ENCODE measurements at regions not wholly inside any gene's neighbourhood (a gene's known extent, or its start where the extent isn't known, plus 50 kb on each side); places are given as distances from the start of the nearest gene placed in this dataset.

- DNase-seq, result no peak
- ATAC-seq (replicated peaks in 1 of 2), result no peak
- Mint-ChIP-seq H3K4me3 (no peak overlapping the region), H3K36me3 (ENCODE audit: insufficient read depth in 2 of 2) (no peaks in the 10 kb centered on the region), H3K9me3 (no peaks in the 10 kb centered on the region), H3K4me1 (ENCODE audit: low read depth) (no peaks in the 10 kb centered on the region), H3K27ac (no peak overlapping the region), H3K27me3 (ENCODE audit: low read depth) (peaks cover 10% of the 10 kb centered on the region)
Measured at GRCh38 chr13:29688193-29688592, 92.7 kb upstream of the SLC7A1 start.

DNA sequence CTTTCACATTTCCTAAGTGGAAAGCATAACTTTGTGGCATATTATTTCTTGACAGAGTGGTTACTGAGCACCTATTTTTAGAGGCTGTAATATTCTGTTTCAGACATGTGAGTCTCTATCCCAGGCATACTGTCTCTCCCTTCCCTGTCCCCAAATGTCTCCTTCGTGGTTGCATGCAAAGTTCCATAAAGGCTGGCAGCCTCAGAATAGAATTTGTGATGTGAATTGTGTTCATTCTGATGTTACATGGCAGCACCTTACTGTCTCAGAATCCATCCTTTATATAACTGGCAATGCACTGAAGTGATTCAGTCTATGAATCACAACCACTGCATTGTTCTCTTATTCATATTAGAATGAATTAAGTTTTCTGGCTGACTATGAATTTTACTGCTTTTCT, 89.0 kb upstream of the SLC7A1 start:
- H3K27me3 Mint-ChIP-seq (ENCODE audit: low read depth), result peaks cover 9% of the 10 kb centered on the region
- H3K9me3 Mint-ChIP-seq, result no peaks in the 10 kb centered on the region
- H3K4me3 Mint-ChIP-seq, result no peak overlapping the region
- H3K36me3 Mint-ChIP-seq (ENCODE audit: insufficient read depth in 2 of 2), result no peaks in the 10 kb centered on the region
- no peak overlapping the region for H3K27ac Mint-ChIP-seq
- ATAC-seq (replicated peaks in 1 of 2) (no peak), DNase-seq (no peak)
- no peaks in the 10 kb centered on the region for H3K4me1 Mint-ChIP-seq (ENCODE audit: low read depth)

- Mint-ChIP-seq H3K9me3 (no peaks in the 10 kb centered on the region), H3K27me3 (ENCODE audit: low read depth) (peaks cover 12% of the 10 kb centered on the region), H3K36me3 (ENCODE audit: insufficient read depth in 2 of 2) (no peaks in the 10 kb centered on the region), H3K4me3 (no peak overlapping the region), H3K4me1 (ENCODE audit: low read depth) (no peaks in the 10 kb centered on the region), H3K27ac (no peak overlapping the region)
- DNase-seq, result no peak
- ATAC-seq (replicated peaks in 1 of 2), result no peak
Measured at GRCh38 chr13:29683041-29683440, 87.6 kb upstream of the SLC7A1 start.

DNA sequence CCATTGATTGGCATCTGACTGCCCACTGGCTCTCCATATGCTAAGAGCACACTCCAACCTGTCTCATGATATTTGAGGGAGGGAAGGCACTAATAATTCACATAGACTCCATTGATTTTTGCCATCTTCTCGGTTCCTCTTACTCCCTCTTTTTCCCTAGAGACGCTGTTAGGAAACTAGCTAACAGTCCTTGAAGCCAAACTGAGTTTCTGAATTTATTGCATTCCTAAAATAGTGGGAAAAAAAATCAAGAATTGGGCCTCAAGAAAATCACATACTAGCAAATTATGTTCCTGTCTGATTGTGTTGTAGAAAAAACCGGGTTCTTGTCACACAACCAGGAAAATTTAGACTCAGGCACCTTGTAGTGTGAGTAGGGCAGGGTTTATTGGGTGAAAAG, 86.4 kb upstream of the SLC7A1 start:
- Mint-ChIP-seq H3K4me1 (ENCODE audit: low read depth) (no peaks in the 10 kb centered on the region), H3K27me3 (ENCODE audit: low read depth) (peaks cover 12% of the 10 kb centered on the region), H3K36me3 (ENCODE audit: insufficient read depth in 2 of 2) (no peaks in the 10 kb centered on the region), H3K4me3 (no peak overlapping the region), H3K9me3 (no peaks in the 10 kb centered on the region), H3K27ac (no peak overlapping the region)
- ATAC-seq (replicated peaks in 1 of 2), result no peak
- DNase-seq, result no peak

- no peaks in the 10 kb centered on the region for H3K9me3 Mint-ChIP-seq
- no peaks in the 10 kb centered on the region for H3K36me3 Mint-ChIP-seq (ENCODE audit: insufficient read depth in 2 of 2)
- no peak for ATAC-seq (replicated peaks in 1 of 2)
- H3K27me3 Mint-ChIP-seq (ENCODE audit: low read depth), result peaks cover 12% of the 10 kb centered on the region
- H3K4me1 Mint-ChIP-seq (ENCODE audit: low read depth), result no peaks in the 10 kb centered on the region
- no peak overlapping the region for H3K4me3 Mint-ChIP-seq
- no peak overlapping the region for H3K27ac Mint-ChIP-seq
- DNase-seq, result no peak
Measured at GRCh38 chr13:29679396-29680053, 84.0 kb upstream of the SLC7A1 start.

DNA sequence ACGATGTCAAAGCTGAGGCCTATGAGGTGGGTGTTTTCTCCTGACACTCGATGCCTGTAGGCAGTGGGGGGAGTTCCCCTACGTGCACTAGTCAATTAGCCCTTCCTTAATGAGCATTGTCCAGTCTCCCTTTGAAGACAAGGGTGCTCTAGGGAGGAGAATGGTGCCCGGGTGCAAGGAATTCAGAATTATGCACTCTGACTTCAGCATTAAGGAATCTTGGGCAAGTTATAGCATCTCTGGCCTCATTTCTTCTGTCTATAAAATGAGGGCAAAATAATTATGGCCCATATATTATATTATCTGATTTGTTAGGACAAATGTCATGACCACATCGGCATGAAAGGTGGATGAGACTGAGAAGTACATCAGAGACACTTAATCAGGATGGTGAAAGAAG, 82.1 kb upstream of the SLC7A1 start:
- Mint-ChIP-seq H3K9me3 (no peaks in the 10 kb centered on the region), H3K36me3 (ENCODE audit: insufficient read depth in 2 of 2) (no peaks in the 10 kb centered on the region), H3K27ac (no peak overlapping the region), H3K4me3 (no peak overlapping the region), H3K4me1 (ENCODE audit: low read depth) (no peaks in the 10 kb centered on the region), H3K27me3 (ENCODE audit: low read depth) (peaks cover 12% of the 10 kb centered on the region)
- ATAC-seq (replicated peaks in 1 of 2) (no peak), DNase-seq (no peak)

DNA sequence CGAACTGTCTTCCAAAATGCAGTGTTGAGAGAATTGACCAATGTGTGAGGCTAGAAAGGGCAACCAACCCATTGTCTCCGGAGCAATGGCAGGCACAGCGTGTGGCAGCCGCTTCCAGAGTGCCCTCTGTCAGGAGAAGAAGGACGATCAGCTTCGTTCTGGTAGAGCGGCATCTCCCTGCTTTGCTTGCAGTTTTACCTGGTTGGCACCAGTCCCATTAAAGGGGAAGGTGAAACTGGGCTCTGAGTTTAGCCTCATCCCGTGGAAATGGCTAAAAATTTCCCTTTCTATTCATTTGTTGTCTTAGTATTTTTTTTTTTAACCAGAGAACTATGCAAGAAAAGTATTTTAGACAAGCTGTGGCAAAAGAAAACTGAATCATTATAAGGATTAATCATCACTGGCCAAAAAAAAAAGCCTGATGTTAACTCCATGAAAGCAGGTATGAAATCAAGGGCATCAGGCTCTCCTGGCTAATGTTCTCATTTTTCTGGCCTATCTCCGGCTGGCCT, 81.5 kb upstream of the SLC7A1 start:
- Mint-ChIP-seq H3K27ac (no peak overlapping the region), H3K36me3 (ENCODE audit: insufficient read depth in 2 of 2) (no peaks in the 10 kb centered on the region), H3K27me3 (ENCODE audit: low read depth) (peaks cover 12% of the 10 kb centered on the region), H3K4me3 (no peak overlapping the region), H3K4me1 (ENCODE audit: low read depth) (no peaks in the 10 kb centered on the region), H3K9me3 (no peaks in the 10 kb centered on the region)
- ATAC-seq (replicated peaks in 1 of 2), result no peak
- no peak for DNase-seq

- no peak overlapping the region for H3K4me3 Mint-ChIP-seq
- peaks cover 12% of the 10 kb centered on the region for H3K27me3 Mint-ChIP-seq (ENCODE audit: low read depth)
- ATAC-seq (replicated peaks in 1 of 2) (no peak), DNase-seq (no peak)
- no peaks in the 10 kb centered on the region for H3K36me3 Mint-ChIP-seq (ENCODE audit: insufficient read depth in 2 of 2)
- no peaks in the 10 kb centered on the region for H3K4me1 Mint-ChIP-seq (ENCODE audit: low read depth)
- H3K9me3 Mint-ChIP-seq, result no peaks in the 10 kb centered on the region
- no peak overlapping the region for H3K27ac Mint-ChIP-seq
Measured at GRCh38 chr13:29676535-29676934, 81.0 kb upstream of the SLC7A1 start.

GRCh38 chr13:29674532-29674931, 79.0 kb upstream of the SLC7A1 start:
- no peaks in the 10 kb centered on the region for H3K36me3 Mint-ChIP-seq (ENCODE audit: insufficient read depth in 2 of 2)
- ATAC-seq (replicated peaks in 1 of 2) (no peak), DNase-seq (no peak)
- no peaks in the 10 kb centered on the region for H3K4me1 Mint-ChIP-seq (ENCODE audit: low read depth)
- no peaks in the 10 kb centered on the region for H3K9me3 Mint-ChIP-seq
- H3K27me3 Mint-ChIP-seq (ENCODE audit: low read depth), result peaks cover 9% of the 10 kb centered on the region
- no peak overlapping the region for H3K4me3 Mint-ChIP-seq
- no peak overlapping the region for H3K27ac Mint-ChIP-seq

DNA sequence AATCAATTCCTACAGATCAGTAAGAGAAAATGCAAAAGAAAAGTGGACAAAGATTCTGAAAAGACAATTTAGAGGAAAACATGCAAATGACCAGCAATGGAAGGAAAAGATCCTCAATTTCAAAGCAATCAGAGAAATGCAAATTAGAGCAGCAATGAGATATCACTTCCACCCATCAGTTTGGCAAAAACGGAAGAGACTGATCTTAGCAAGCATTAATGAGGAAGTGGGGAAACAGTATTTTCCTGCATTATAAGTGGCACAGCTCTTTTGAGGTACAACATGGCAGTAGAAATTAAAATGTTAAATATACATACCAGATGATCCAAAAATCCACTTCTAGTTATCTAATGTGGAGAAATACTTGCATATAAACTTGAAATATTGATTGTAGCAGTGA, 69.1 kb upstream of the SLC7A1 start:
- ATAC-seq (replicated peaks in 1 of 2) (no peak), DNase-seq (no peak)
- Mint-ChIP-seq H3K27me3 (ENCODE audit: low read depth) (peaks cover 23% of the 10 kb centered on the region), H3K4me1 (ENCODE audit: low read depth) (no peaks in the 10 kb centered on the region), H3K9me3 (peaks cover 4 to 13% of the 10 kb centered on the region in 2 donors), H3K36me3 (ENCODE audit: insufficient read depth in 2 of 2) (peaks cover 8 to 18% of the 10 kb centered on the region in 2 donors), H3K27ac (no peak overlapping the region), H3K4me3 (no peak overlapping the region)

GRCh38 chr13:29654843-29655547, 59.5 kb upstream of the SLC7A1 start:
- no peak overlapping the region for H3K27ac Mint-ChIP-seq
- H3K4me1 Mint-ChIP-seq (ENCODE audit: low read depth), result no peaks in the 10 kb centered on the region
- ATAC-seq (replicated peaks in 1 of 2) (no peak), DNase-seq (no peak)
- peaks cover 6 to 11% of the 10 kb centered on the region in 2 donors for H3K36me3 Mint-ChIP-seq (ENCODE audit: insufficient read depth in 2 of 2)
- no peaks in the 10 kb centered on the region for H3K27me3 Mint-ChIP-seq (ENCODE audit: low read depth)
- peaks cover 1 to 8% of the 10 kb centered on the region in 2 donors for H3K9me3 Mint-ChIP-seq
- H3K4me3 Mint-ChIP-seq, result no peak overlapping the region

GRCh38 chr13:29654384-29654783, 58.9 kb upstream of the SLC7A1 start:
- ATAC-seq (replicated peaks in 1 of 2) (no peak), DNase-seq (no peak)
- Mint-ChIP-seq H3K36me3 (ENCODE audit: insufficient read depth in 2 of 2) (peaks cover 2 to 6% of the 10 kb centered on the region in 2 donors), H3K27ac (no peak overlapping the region), H3K27me3 (ENCODE audit: low read depth) (no peaks in the 10 kb centered on the region), H3K4me3 (no peak overlapping the region), H3K4me1 (ENCODE audit: low read depth) (no peaks in the 10 kb centered on the region), H3K9me3 (peaks cover 0 to 4% of the 10 kb centered on the region in 2 donors)

DNA sequence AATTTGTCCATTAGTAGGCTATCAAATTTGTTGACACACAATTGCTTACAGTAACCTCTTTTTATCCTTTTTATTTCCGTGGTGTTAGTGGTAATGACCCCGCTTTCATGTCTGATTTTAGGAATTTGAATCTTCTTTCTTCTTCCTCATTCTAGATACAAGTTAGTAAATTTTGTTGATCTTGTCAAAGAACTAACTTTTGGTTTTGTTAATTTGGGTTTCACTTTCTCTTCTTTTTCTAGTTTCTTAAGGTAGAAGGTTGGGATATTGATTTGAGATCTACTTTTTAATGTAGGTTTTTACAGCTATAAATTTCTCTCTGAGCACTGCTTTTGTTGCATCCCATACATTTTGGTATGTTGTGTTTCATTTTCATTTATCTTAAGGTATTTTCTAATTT, 53.3 kb upstream of the SLC7A1 start:
- peak overlapping the region; percentile 46 to 89 for H3K4me3 Mint-ChIP-seq

More for the DNA sequence above, 53.3 kb upstream of the SLC7A1 start:
- Mint-ChIP-seq H3K27me3 (ENCODE audit: low read depth) (no peaks in the 10 kb centered on the region), H3K9me3 (peaks cover 0 to 2% of the 10 kb centered on the region in 2 donors), H3K4me1 (ENCODE audit: low read depth) (peaks cover 5% of the 10 kb centered on the region), H3K36me3 (ENCODE audit: insufficient read depth in 2 of 2) (peaks cover 1% of the 10 kb centered on the region in 2 donors), H3K27ac (peak overlapping the region; percentile 54)
- no peak for ATAC-seq (replicated peaks in 1 of 2)
- no peak for DNase-seq

All from activated T-cell treated with anti-CD3 and anti-CD28 coated beads, Interleukin-2, amount 50 U/mL, for 72 hours (primary cell).